ENCODE measurements at regions not wholly inside any gene's neighbourhood (a gene's known extent, or its start where the extent isn't known, plus 50 kb on each side); places are given as distances from the start of the nearest gene placed in this dataset.

DNA sequence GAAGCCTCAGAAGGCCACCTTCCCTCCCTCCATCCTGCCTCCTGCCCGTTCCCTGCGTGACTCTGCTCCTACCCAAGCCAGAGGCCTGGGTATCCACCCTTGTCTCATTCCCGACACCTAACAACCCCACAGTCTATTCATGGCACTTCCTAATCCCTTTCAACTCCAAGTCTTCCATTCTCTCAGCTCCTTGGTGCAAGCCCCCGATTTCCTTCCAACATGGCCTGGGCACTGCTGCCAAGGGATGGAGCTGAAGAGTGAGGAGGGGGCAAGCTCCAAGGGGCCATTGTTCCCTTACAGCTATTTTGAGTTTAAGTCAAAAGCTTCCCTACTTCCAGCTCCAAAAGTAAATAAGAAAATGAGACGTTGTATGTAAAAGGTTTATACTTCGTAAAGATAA lies 84.8 kb upstream of the ASB18 start:
- TF ChIP-seq, protein P1, sequence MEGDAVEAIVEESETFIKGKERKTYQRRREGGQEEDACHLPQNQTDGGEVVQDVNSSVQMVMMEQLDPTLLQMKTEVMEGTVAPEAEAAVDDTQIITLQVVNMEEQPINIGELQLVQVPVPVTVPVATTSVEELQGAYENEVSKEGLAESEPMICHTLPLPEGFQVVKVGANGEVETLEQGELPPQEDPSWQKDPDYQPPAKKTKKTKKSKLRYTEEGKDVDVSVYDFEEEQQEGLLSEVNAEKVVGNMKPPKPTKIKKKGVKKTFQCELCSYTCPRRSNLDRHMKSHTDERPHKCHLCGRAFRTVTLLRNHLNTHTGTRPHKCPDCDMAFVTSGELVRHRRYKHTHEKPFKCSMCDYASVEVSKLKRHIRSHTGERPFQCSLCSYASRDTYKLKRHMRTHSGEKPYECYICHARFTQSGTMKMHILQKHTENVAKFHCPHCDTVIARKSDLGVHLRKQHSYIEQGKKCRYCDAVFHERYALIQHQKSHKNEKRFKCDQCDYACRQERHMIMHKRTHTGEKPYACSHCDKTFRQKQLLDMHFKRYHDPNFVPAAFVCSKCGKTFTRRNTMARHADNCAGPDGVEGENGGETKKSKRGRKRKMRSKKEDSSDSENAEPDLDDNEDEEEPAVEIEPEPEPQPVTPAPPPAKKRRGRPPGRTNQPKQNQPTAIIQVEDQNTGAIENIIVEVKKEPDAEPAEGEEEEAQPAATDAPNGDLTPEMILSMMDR (IDR thresholded peaks at IDR 0.05; ENCODE audit: low read depth, low read length), result no peak
- no peak for TF ChIP-seq POLR2A (IDR thresholded peaks at IDR 0.05; ENCODE audit: extremely low read depth, insufficient read length)

All from NB4 (cell line).